ENCODE measurements at regions not wholly inside any gene's neighbourhood (a gene's known extent, or its start where the extent isn't known, plus 50 kb on each side); places are given as distances from the start of the nearest gene placed in this dataset.

DNA sequence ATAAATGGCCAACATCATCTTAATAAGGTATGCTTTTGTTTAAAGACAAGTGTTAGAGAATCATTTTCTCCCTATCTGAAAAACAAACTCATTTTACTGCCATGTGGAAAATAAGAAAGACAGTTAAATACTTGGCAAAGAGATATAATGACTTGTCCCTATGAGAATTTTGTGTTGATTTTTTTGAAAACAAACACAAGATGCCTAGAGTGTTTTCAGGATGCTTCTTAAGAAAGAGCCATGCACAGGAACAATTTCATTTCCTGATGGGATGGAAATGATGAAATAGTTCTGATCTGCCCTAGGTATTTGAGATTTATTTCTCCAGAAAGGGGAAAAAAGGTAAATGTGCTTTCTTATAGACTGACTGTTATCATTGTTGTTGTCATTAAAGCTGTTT lies 237.5 kb upstream of the GNAI1 start:
- no peak overlapping the region for H3K4me3 ChIP-seq (ENCODE audit: low read depth, low read length)
- TF ChIP-seq CTCF (IDR thresholded peaks at IDR 0.05; ENCODE audit: low read depth, low read length): no peak

DNA sequence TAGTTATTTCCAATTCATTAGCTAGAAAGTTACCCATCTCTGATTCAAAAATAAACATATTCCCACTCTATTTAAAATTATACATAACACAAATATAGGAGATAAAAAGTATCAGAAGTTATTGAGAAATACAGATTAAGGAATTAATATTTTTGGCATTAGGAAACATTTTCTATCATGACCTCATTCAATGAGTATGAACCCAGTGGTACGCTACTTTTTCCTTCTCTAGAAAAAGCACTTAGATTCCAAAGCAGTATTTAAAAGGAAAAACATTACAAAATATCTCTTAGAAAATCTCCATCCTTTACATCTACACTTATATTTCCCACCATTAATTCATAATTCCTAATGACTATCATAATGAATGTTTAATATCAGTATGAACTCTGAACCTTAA lies 240.6 kb upstream of the GNAI1 start:
- no peak overlapping the region for H3K4me3 ChIP-seq (ENCODE audit: low read depth, low read length)
- TF ChIP-seq CTCF (IDR thresholded peaks at IDR 0.05; ENCODE audit: low read depth, low read length): no peak

- no peak for TF ChIP-seq CTCF (IDR thresholded peaks at IDR 0.05; ENCODE audit: low read depth, low read length)
- H3K4me3 ChIP-seq (ENCODE audit: low read depth, low read length): no peak overlapping the region
These were observed 251.7 kb upstream of the GNAI1 start for GRCh38 chr7:79882922-79883321.

DNA sequence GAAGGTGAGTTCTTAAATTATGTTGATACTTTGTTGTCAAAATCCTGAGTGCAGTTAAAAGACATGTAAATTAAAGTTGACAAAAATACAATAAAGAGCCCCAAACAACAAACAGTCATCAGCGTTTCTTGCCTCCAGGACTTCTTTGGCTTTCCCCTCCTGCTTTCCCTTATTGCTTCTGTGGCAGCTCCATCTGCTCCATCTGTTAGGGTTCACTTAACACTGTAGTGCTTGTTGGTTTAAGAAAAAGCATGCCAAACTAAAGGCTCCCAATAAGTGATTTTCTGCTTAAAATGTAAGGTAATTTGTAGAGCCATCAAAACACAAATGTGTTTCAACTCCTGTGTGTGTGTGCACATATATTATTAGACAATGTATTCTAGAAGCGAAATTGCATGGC lies 254.3 kb upstream of the GNAI1 start:
- H3K4me3 ChIP-seq (ENCODE audit: low read depth, low read length): no peak overlapping the region
- TF ChIP-seq CTCF (IDR thresholded peaks at IDR 0.05; ENCODE audit: low read depth, low read length): no peak

DNA sequence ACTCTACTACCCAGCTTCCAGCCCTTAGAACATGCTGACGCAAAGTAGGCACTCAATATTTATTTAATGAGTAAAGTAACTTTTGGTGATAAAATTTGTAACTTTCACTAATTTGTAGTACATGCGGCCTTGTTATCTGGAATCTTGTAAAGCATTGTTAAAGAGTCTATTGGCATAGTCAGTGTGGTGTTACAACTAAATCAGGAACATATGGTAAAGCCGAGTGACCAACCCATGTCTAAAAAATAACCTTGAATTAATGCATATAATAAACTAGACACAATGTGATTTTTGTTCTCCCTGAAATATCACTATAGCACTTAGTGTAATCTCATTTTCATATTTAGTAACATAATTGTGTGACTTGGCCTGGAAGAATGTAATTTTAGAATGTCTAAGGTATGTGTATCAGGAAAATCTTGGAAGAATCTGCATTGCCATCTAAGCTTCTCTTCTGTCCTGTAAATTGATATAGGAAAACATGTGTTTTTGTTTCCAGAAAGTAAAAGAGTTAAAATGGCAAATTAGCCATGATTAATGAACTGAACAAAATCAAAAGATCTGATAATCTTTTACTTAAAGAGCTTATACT lies 256.7 kb upstream of the GNAI1 start:
- no peak for TF ChIP-seq CTCF (IDR thresholded peaks at IDR 0.05; ENCODE audit: low read depth, low read length)

GRCh38 chr7:79876848-79877252 lies 257.8 kb upstream of the GNAI1 start:
- no peak overlapping the region for H3K4me3 ChIP-seq (ENCODE audit: low read depth, low read length)
- TF ChIP-seq CTCF (IDR thresholded peaks at IDR 0.05; ENCODE audit: low read depth, low read length): no peak

More for the DNA sequence above, 256.7 kb upstream of the GNAI1 start:
- no peak overlapping the region for H3K4me3 ChIP-seq (ENCODE audit: low read depth, low read length)

GRCh38 chr7:79874797-79875196 lies 259.8 kb upstream of the GNAI1 start:
- no peak overlapping the region for H3K4me3 ChIP-seq (ENCODE audit: low read depth, low read length)
- no peak for TF ChIP-seq CTCF (IDR thresholded peaks at IDR 0.05; ENCODE audit: low read depth, low read length)

All from WI38 (cell line).